ENCODE measurements at regions not wholly inside any gene's neighbourhood (a gene's known extent, or its start where the extent isn't known, plus 50 kb on each side); places are given as distances from the start of the nearest gene placed in this dataset.

DNA sequence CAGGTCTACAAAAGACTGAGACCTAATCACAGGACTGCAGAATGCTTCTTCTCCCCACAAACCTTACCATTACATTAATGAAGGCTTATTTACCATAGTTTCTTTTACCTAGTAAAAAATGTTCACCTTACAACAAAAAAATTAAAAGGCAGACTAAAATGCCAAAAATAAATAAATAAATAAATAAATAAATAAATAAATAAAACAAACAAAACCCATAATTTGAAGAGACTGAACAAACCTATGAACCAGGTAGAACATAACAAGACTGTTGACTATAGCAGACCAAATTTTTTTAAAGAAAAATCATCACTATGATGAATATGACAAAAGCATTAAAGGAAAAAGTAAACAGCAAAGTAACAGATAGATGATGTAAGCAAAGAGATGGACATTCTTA, 946.3 kb downstream of the EPHA7 start (continued):
- TF ChIP-seq, protein P1, sequence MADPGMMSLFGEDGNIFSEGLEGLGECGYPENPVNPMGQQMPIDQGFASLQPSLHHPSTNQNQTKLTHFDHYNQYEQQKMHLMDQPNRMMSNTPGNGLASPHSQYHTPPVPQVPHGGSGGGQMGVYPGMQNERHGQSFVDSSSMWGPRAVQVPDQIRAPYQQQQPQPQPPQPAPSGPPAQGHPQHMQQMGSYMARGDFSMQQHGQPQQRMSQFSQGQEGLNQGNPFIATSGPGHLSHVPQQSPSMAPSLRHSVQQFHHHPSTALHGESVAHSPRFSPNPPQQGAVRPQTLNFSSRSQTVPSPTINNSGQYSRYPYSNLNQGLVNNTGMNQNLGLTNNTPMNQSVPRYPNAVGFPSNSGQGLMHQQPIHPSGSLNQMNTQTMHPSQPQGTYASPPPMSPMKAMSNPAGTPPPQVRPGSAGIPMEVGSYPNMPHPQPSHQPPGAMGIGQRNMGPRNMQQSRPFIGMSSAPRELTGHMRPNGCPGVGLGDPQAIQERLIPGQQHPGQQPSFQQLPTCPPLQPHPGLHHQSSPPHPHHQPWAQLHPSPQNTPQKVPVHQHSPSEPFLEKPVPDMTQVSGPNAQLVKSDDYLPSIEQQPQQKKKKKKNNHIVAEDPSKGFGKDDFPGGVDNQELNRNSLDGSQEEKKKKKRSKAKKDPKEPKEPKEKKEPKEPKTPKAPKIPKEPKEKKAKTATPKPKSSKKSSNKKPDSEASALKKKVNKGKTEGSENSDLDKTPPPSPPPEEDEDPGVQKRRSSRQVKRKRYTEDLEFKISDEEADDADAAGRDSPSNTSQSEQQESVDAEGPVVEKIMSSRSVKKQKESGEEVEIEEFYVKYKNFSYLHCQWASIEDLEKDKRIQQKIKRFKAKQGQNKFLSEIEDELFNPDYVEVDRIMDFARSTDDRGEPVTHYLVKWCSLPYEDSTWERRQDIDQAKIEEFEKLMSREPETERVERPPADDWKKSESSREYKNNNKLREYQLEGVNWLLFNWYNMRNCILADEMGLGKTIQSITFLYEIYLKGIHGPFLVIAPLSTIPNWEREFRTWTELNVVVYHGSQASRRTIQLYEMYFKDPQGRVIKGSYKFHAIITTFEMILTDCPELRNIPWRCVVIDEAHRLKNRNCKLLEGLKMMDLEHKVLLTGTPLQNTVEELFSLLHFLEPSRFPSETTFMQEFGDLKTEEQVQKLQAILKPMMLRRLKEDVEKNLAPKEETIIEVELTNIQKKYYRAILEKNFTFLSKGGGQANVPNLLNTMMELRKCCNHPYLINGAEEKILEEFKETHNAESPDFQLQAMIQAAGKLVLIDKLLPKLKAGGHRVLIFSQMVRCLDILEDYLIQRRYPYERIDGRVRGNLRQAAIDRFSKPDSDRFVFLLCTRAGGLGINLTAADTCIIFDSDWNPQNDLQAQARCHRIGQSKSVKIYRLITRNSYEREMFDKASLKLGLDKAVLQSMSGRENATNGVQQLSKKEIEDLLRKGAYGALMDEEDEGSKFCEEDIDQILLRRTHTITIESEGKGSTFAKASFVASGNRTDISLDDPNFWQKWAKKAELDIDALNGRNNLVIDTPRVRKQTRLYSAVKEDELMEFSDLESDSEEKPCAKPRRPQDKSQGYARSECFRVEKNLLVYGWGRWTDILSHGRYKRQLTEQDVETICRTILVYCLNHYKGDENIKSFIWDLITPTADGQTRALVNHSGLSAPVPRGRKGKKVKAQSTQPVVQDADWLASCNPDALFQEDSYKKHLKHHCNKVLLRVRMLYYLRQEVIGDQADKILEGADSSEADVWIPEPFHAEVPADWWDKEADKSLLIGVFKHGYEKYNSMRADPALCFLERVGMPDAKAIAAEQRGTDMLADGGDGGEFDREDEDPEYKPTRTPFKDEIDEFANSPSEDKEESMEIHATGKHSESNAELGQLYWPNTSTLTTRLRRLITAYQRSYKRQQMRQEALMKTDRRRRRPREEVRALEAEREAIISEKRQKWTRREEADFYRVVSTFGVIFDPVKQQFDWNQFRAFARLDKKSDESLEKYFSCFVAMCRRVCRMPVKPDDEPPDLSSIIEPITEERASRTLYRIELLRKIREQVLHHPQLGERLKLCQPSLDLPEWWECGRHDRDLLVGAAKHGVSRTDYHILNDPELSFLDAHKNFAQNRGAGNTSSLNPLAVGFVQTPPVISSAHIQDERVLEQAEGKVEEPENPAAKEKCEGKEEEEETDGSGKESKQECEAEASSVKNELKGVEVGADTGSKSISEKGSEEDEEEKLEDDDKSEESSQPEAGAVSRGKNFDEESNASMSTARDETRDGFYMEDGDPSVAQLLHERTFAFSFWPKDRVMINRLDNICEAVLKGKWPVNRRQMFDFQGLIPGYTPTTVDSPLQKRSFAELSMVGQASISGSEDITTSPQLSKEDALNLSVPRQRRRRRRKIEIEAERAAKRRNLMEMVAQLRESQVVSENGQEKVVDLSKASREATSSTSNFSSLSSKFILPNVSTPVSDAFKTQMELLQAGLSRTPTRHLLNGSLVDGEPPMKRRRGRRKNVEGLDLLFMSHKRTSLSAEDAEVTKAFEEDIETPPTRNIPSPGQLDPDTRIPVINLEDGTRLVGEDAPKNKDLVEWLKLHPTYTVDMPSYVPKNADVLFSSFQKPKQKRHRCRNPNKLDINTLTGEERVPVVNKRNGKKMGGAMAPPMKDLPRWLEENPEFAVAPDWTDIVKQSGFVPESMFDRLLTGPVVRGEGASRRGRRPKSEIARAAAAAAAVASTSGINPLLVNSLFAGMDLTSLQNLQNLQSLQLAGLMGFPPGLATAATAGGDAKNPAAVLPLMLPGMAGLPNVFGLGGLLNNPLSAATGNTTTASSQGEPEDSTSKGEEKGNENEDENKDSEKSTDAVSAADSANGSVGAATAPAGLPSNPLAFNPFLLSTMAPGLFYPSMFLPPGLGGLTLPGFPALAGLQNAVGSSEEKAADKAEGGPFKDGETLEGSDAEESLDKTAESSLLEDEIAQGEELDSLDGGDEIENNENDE (IDR thresholded peaks at IDR 0.05; ENCODE audit: insufficient replicate concordance, low read length), result no peak
- TF ChIP-seq BACH1 (IDR thresholded peaks at IDR 0.05; ENCODE audit: low read length) (no peak), EGR1 (IDR thresholded peaks at IDR 0.05; ENCODE audit: borderline replicate concordance, low read depth, low read length) (no peak), CBX8 (IDR thresholded peaks at IDR 0.05; ENCODE audit: borderline replicate concordance, low read depth, low read length) (no peak), RBBP5 (IDR thresholded peaks at IDR 0.05; ENCODE audit: borderline replicate concordance, low read depth, low read length) (no peak), EZH2 (IDR thresholded peaks at IDR 0.05; ENCODE audit: low read depth, low read length, severe bottlenecking) (no peak), CBX5 (IDR thresholded peaks at IDR 0.05; ENCODE audit: low read depth, low read length) (no peak), SP4 (IDR thresholded peaks at IDR 0.05; ENCODE audit: low read length) (no peak), TBP (IDR thresholded peaks at IDR 0.05; ENCODE audit: low read depth, low read length) (no peak), RXRA (IDR thresholded peaks at IDR 0.05; ENCODE audit: insufficient read depth, low read depth, low read length) (no peak), ASH2L (IDR thresholded peaks at IDR 0.05; ENCODE audit: low read length) (no peak)
- TF ChIP-seq, protein P2, sequence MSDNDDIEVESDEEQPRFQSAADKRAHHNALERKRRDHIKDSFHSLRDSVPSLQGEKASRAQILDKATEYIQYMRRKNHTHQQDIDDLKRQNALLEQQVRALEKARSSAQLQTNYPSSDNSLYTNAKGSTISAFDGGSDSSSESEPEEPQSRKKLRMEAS (IDR thresholded peaks at IDR 0.05), result no peak

Data from H1 (cell line).